ENCODE measurements at regions not wholly inside any gene's neighbourhood (a gene's known extent, or its start where the extent isn't known, plus 50 kb on each side); places are given as distances from the start of the nearest gene placed in this dataset.
"Not testable (repeated sequence)": the region's sequence is repeated elsewhere in the genome, so short reads cannot be mapped to it uniquely, and the experiment has no call there.

- no peak for DNase-seq
Observed at GRCh38 chrX:20711366-20711765, 444.7 kb upstream of the RPS6KA3 start.

- no peak for DNase-seq
Observed at GRCh38 chrX:20693078-20693477, 426.4 kb upstream of the RPS6KA3 start.

GRCh38 chrX:20686256-20686655, 419.5 kb upstream of the RPS6KA3 start:
- DNase-seq, result no peak

DNA sequence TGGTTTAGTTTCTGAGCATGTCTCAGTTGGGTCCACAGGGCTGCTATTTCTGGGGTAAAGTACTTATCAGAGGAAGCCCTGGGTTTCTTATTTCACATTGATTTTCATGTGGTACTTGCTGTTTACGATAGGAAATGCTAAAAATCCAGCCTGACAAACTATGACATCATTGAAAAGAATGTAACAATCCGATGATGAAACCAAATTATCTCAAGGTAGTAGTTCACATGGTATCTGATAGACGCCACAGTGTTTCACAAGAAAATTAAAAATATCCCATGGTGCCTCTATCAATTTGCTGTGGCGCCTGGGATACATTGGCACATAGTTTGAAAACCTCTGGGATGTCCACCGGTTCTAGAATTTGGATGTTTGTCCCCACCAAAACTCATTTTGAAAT, 418.9 kb upstream of the RPS6KA3 start:
- no peak for DNase-seq

- no peak for DNase-seq
Observed at GRCh38 chrX:20681683-20682082, 415.0 kb upstream of the RPS6KA3 start.

DNA sequence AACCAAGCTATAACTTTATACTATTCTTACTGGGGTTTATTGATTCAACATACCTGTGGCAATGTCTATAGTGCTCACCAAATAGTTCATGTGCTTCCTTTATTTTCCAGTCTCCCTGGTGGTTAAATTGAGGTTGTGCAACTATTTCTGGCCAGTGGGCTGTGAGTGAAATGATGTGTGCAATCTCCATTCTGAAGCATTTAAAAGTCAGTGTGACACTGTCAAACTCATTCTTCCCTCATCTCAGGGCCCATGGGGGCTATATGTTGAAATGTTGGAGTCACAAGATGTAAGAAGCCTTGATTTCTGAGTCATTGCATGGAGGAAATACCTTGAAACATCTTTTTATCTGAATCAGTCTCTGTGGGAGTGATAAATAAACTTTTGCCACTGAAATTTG, 414.3 kb upstream of the RPS6KA3 start:
- DNase-seq, result no peak

- no peak for DNase-seq
Observed at GRCh38 chrX:20672476-20672875, 405.8 kb upstream of the RPS6KA3 start.

DNA sequence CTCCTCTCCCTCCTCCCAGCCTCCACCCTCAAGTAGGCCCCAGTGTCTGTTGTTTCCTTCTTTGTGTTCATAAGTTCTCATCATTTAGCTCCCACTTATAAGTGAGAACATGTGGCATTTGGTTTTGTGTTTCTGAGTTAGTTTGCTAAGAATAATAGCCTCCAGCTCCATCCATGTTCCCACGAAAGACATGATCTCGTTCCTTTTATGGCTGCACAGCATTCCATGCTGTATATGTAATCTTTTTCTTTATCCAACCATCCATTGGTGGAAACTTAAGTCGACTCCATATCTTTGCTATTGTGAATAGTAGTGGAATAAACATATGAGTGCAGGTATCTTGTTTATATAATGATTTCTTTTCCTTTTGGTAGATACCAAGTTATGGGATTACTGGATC, 405.0 kb upstream of the RPS6KA3 start:
- not testable (repeated sequence) for DNase-seq

GRCh38 chrX:20670611-20671010, 403.9 kb upstream of the RPS6KA3 start:
- no peak for DNase-seq

DNA sequence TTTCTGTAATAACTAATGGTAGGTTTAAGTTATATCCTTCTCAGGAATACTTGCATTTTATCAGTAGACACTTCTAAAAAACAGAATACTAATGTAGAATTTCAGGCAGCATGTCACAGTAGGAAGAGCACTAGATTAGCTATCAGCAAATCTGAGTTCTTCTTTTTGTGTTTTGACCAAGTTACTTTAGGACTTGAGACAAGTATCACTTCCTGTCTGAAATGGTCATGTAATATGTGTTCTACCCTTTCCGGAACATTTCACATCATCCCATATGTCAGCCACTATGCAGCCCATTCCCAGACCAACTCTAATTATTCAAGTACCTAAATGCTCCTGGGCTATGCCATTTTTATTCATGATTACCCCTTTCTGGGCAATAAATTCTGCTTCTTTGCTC, 401.8 kb upstream of the RPS6KA3 start:
- DNase-seq, result no peak

GRCh38 chrX:20666331-20666730, 399.6 kb upstream of the RPS6KA3 start:
- no peak for DNase-seq

GRCh38 chrX:20665481-20665880, 398.8 kb upstream of the RPS6KA3 start:
- DNase-seq, result no peak

- DNase-seq, result no peak
Observed at GRCh38 chrX:20664774-20665173, 398.1 kb upstream of the RPS6KA3 start.

DNA sequence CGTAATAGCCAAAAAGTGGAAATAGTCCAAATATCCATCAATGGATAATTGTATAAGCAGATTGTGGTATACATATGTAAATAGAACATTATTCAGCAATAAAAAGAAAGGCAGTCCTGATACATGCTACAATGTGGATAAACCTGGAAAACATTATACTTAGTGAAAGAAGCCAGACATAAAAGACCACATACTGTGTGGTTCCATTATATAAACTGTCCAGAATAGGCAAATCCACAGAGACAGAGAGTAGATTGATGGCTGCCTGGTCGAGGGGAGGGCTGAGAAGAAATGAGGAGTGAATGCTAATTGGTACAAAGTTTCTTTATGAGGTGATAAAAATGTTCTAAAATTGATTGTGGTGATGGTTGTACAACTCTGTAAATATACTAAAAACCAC, 397.4 kb upstream of the RPS6KA3 start:
- no peak for DNase-seq

DNA sequence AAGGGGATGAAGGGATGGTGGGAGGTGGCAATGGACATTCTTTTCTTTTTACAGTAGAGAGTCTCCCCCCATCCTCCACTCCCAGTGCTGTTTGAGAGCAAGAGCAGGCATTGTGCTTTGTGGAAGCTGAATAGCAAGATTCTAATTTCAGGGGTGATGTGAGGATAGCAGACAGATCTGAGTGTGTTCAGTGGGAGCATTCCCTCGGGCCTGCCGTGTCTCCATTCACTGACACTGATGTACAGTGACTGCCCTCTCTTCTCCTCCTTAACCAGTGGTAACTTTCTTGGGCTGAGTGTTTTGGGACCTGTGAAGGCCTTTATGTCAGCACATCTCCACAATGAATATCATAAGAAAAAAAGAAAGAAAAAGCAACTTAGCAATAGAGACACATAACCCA, 396.6 kb upstream of the RPS6KA3 start:
- DNase-seq, result no peak

DNA sequence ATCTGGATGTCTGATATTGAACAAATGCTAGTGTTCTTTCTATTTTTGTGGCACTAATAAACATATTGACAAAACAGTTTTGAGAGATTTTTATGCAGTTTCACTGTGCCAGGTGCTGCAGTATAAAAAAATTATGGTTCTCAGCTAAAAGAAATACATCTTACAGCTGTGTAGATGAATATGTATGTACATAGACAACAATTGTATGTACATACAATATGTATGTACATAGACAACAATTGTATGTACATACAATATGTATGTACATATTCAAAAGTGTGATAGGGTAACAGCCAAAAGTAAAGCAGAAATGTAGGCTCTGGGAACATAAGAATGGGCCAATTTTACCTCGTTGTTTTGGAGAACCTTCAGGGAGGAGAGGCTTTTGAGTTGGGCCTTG, 390.0 kb upstream of the RPS6KA3 start:
- DNase-seq, result no peak

- DNase-seq, result no peak
Observed at GRCh38 chrX:20654596-20655106, 387.9 kb upstream of the RPS6KA3 start.

DNA sequence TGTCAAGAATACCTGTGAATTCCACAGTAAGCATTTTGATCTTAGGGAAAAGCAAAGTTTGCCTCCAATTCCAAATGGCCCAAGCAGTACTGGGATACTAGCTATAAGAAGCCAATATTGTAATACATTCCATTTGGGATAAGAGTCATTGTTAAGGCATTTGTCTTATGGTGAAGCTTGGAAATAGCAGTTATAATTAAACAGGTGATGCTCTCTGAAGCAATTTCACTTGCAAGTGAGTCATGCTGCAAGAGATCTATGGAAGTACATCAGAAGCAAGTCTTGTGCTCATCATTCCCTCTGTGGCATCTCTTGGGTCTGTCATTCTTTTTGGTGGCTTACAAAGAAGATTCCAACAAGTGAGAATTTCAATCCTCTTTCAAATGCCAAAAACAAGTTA, 386.4 kb upstream of the RPS6KA3 start:
- DNase-seq, result no peak

GRCh38 chrX:20641954-20642353, 375.2 kb upstream of the RPS6KA3 start:
- no peak for DNase-seq

GRCh38 chrX:20639115-20639514, 372.4 kb upstream of the RPS6KA3 start:
- no peak for DNase-seq

DNA sequence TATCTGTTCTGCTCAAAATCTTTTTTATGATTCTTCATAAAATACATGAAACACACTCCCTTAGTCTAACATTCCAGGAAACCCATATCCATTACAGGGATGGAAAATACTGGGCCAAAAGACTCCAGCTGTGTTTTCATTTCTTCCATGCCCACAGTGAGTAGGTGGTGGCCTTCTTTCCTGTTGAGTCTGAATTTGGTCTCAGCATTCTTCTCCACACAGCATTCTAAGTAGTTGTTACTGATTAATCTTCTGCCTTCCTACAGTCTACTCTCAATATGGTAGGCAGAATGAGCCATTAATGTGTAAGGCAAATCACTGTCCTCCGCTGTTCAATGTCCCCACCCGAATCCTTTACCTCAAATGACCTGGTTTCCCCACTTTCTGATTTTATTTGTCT, 370.6 kb upstream of the RPS6KA3 start:
- DNase-seq, result no peak

- DNase-seq, result no peak
Observed at GRCh38 chrX:20633451-20633850, 366.7 kb upstream of the RPS6KA3 start.

DNA sequence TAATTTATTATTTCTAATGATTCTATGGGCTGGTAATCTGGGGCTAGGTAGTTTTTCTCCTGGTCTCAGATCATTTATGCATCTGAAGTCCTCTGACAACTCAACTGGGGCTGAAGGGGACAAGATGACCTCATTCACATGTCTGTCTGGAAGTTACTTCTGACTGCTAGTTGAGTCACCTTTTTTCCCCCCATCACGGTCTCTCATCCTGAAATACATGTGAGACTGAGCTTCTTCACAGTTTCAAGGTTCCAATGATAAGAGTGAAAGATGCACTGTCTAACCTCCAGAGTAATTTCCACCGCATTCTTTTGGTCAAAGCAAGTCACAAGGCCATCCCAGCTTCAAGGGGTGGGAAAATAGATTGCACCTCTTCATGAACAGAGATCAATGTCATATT, 356.7 kb upstream of the RPS6KA3 start:
- no peak for DNase-seq

DNA sequence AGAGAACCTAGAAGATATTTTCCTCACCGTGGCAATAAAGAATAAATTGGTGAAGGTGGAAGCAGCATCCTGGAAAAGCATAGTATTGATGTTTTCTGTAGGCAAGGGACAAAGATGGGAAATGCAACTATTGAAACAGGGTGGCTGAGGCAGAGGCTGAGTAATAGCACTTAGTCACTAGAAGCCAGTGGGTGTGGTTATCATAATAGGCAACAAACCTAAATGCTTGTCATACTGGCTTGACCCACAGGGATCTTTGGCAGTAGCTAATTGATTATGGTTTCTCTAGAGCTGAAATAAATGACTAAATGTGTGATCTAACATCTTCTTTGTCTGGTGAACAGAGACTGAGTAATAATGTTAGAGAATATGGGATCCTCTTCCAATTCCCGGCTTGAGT, 353.6 kb upstream of the RPS6KA3 start:
- DNase-seq, result no peak

DNA sequence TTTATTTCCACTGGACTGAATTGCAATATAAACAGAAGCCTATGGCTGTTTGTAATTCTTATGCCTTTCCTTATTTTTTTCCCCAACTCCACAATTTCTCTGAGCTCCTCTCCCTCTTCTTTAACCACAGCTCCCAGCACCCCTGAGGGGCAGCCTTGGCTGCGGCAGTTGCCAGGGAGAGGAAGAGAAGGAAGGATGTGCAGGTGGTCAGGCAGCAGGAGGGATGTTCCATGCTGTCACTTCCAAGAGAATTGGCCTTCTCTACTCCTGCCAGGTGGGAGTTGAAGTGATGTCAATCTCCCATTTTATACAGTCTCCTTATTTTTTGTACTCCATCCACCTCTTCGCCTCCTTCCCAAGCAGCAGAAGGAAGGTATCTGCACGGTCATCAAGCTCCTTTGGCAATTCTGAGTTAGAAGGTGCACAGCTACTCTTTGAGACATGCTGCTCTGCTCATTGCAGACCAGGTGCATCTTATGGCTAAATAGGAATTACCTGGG, 343.3 kb upstream of the RPS6KA3 start:
- no peak for DNase-seq

GRCh38 chrX:20606831-20607230, 340.1 kb upstream of the RPS6KA3 start:
- no peak for DNase-seq

Measured in inflammatory macrophage (primary cell).